BE2C (cell line): ENCODE measurements at regions not wholly inside any gene's neighbourhood (a gene's known extent, or its start where the extent isn't known, plus 50 kb on each side); places are given as distances from the start of the nearest gene placed in this dataset.

Experiments used
- DNase-seq: peaks from one replicate; pipeline ENCODE4 v3.0.0-alpha.2; 2020
- H3K27me3 ChIP-seq: fragments of 250-450 bp; sonication (Bioruptor Pico); 2 replicates; pipeline ENCODE4 v1.5.1; 2020; ENCODE audit warnings: mild to moderate bottlenecking
- H3K36me3 ChIP-seq: fragments of 250-450 bp; sonication (Bioruptor Pico); 2 replicates; pipeline ENCODE4 v1.5.1; 2020; ENCODE audit warnings: mild to moderate bottlenecking
- H3K4me1 ChIP-seq: fragments of 250-450 bp; sonication (Bioruptor Pico); 2 replicates; pipeline ENCODE4 v1.5.1; 2020
- H3K4me3 ChIP-seq: 2 replicates; pipeline ENCODE4 v1.5.1; 2011; ENCODE audit warnings: low read depth, low read length
- H3K9me3 ChIP-seq: fragments of 250-450 bp; sonication (Bioruptor Pico); 2 replicates; pipeline ENCODE4 v1.5.1; 2020
- TF ChIP-seq, protein P1 (sequence below): IDR thresholded peaks from 2 replicates; pipeline ENCODE4 v1.5.1; 2012; ENCODE audit warnings: mild to moderate bottlenecking, low read depth, low read length

DNA sequence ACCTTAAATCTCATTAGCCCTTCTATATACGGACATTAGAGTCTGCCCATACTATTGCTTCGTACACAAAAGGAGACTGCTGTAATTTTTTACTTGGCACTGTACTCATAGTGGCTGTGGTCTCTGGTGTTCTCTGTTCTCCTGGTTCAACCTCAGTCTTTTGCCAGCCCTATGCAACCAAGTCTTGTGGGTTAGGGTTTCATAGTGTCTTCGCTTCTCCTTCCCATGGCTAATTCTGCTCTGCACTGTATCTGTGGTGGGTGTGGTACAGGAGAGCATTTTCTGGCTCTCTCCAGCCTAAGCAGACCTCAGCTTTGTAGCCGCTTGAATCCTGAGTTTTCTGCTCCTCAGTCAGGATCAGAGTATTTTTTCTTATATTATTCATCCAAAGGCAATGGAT lies 981.2 kb downstream of the SQOR start:
- Histone ChIP-seq H3K4me3 (no peak overlapping the region), H3K4me1 (no peaks in the 10 kb centered on the region), H3K9me3 (no peaks in the 10 kb centered on the region), H3K27me3 (no peaks in the 10 kb centered on the region), H3K36me3 (no peaks in the 10 kb centered on the region)
- no peak for DNase-seq
- TF ChIP-seq, protein P1, sequence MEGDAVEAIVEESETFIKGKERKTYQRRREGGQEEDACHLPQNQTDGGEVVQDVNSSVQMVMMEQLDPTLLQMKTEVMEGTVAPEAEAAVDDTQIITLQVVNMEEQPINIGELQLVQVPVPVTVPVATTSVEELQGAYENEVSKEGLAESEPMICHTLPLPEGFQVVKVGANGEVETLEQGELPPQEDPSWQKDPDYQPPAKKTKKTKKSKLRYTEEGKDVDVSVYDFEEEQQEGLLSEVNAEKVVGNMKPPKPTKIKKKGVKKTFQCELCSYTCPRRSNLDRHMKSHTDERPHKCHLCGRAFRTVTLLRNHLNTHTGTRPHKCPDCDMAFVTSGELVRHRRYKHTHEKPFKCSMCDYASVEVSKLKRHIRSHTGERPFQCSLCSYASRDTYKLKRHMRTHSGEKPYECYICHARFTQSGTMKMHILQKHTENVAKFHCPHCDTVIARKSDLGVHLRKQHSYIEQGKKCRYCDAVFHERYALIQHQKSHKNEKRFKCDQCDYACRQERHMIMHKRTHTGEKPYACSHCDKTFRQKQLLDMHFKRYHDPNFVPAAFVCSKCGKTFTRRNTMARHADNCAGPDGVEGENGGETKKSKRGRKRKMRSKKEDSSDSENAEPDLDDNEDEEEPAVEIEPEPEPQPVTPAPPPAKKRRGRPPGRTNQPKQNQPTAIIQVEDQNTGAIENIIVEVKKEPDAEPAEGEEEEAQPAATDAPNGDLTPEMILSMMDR, result no peak

DNA sequence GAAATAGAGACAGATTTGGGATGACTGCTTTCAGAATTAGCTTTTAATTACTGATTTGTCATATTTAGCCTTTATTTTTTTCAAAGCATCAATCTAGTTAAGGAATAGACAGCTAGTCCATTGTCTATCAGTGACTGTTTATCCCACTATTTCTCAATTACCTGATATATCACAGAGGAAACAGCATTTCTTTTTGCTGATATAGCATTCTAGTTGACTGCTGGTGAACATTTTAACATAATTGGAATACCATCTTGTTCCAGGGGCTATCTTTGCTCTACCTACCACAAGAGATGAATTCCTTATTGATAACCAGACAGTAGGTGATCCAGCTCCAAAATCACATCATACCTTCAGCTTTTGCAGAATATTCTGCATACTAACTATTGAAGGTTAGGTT lies 982.7 kb downstream of the SQOR start:
- Histone ChIP-seq H3K4me1 (no peaks in the 10 kb centered on the region), H3K4me3 (no peak overlapping the region), H3K36me3 (no peaks in the 10 kb centered on the region), H3K27me3 (no peaks in the 10 kb centered on the region), H3K9me3 (no peaks in the 10 kb centered on the region)
- TF ChIP-seq, protein P1, result no peak
- no peak for DNase-seq

DNA sequence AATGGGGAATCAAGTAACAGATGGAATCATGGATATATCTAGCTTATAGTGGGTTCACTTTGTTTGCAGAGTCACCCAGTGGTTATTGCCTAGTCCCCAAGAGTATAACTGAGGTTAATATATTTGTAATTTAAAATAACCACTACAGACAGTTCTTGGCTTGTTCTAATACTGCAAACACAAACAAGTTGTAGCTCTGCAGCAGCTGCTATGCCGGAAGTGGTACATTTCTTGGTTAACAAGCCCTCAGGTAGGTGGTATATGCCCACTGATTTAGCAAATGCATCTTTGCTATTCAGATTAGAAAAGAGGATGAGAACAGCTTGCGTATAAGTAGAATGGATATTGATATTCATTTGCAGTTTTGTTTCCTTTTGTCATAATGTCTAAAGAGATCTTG lies 984.2 kb downstream of the SQOR start:
- Histone ChIP-seq H3K36me3 (no peaks in the 10 kb centered on the region), H3K9me3 (no peaks in the 10 kb centered on the region), H3K4me1 (no peaks in the 10 kb centered on the region), H3K4me3 (no peak overlapping the region), H3K27me3 (no peaks in the 10 kb centered on the region)
- TF ChIP-seq, protein P1, result no peak
- no peak for DNase-seq

DNA sequence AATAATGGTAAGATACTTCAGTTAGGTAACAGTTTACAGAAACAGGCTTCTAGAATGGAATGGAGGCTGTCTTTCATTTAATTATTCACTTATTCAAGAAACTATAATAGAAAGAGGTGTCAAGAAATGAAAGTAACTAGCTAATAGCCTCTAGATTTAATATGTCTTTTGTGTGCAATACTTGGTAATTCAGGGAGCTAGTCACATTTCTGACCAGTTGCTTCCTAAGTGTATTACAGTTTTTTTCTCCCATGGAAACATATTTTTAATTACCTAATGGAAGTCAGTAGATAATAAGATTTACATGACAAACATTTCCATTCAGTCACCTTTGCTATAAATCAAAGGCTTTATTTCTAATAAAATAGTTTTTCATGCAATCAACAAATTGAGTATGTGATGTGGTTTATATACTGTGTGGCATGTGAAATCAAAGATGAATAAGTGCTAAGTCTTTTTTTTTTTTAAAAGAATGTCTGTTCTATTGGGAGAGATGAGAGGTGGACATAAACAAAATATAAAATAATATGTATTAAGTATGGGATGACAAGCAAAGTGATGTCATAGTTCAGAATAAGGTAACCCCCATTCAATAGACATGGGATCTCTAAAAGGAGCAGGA lies 985.7 kb downstream of the SQOR start:
- Histone ChIP-seq H3K36me3 (no peaks in the 10 kb centered on the region), H3K4me1 (no peaks in the 10 kb centered on the region), H3K27me3 (no peaks in the 10 kb centered on the region), H3K4me3 (no peak overlapping the region), H3K9me3 (no peaks in the 10 kb centered on the region)
- TF ChIP-seq, protein P1, result no peak
- no peak for DNase-seq

DNA sequence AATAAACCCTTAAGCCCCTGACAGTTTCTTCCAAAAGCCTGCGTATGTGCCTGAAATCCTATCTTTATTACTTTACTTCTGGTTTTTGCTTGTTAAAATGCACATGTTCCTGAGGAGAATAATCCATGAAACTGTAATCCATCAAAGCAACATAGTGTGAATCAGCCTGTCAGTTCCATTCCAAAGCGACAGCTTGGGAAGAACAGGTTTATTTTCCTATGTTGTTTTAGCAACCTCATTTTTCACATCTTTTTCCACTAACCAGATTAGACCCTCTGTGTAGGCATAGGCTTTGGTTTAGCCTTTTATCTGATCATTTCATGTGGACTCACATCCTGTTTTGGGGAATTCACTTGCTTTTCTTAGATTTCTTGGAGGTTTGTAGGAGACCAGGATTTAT lies 988.0 kb downstream of the SQOR start:
- no peak for DNase-seq
- TF ChIP-seq, protein P1, result no peak
- no peaks in the 10 kb centered on the region for H3K4me1 ChIP-seq
- H3K36me3 ChIP-seq, result no peaks in the 10 kb centered on the region
- no peaks in the 10 kb centered on the region for H3K9me3 ChIP-seq
- H3K27me3 ChIP-seq, result no peaks in the 10 kb centered on the region
- H3K4me3 ChIP-seq, result no peak overlapping the region

DNA sequence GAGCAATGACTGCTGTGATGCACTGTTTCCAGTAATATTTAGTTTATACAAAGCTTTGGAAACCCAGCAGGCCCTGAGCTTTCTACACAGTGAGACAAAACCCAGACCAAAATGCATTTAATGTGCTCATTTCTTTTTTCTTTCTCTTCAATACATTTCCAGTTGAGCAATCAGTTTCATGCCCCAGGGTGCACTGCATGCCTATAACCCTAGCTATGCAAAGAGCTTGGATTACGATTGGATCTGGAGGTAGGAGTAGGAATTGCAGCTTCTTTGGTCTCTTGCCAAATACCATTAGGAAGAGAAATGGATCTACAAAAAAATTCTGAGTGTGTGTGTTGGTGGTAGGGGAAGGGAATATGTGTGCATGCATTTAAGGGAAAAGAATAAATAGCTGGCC lies 1001.4 kb downstream of the SQOR start:
- no peak for DNase-seq
- H3K9me3 ChIP-seq, result no peaks in the 10 kb centered on the region
- no peaks in the 10 kb centered on the region for H3K36me3 ChIP-seq
- H3K4me1 ChIP-seq, result no peaks in the 10 kb centered on the region
- TF ChIP-seq, protein P1, result no peak
- no peak overlapping the region for H3K4me3 ChIP-seq
- no peaks in the 10 kb centered on the region for H3K27me3 ChIP-seq
